ENCODE measurements at regions not wholly inside any gene's neighbourhood (a gene's known extent, or its start where the extent isn't known, plus 50 kb on each side); places are given as distances from the start of the nearest gene placed in this dataset.

- Histone ChIP-seq H3K4me3 (ENCODE audit: low read depth in 1 of 3, low read length in 3 of 3) (no peak overlapping the region), H3K9me3 (ENCODE audit: control insufficient read depth in 4 of 4, low read length in 3 of 4) (peaks cover 0 to 12% (median 9%) of the 10 kb centered on the region in 4 donors), H3K4me1 (ENCODE audit: control insufficient read depth in 4 of 4, insufficient read depth in 4 of 4, low read length in 3 of 4) (no peaks in the 10 kb centered on the region), H3K36me3 (ENCODE audit: control insufficient read depth in 4 of 4, insufficient read depth in 3 of 4, low read depth in 1 of 4, low read length in 3 of 4) (no peaks in the 10 kb centered on the region), H3K9ac (ENCODE audit: low read depth in 1 of 2, low read length in 2 of 2) (no peak overlapping the region), H3K27me3 (ENCODE audit: control insufficient read depth in 4 of 4, insufficient read depth in 4 of 4, low read length in 3 of 4) (no peaks in the 10 kb centered on the region), H3K27ac (ENCODE audit: low read depth in 1 of 2, low read length in 2 of 2) (no peak overlapping the region)
- TF ChIP-seq JUND (IDR thresholded peaks at IDR 0.05), result no peak
- no peak for TF ChIP-seq NR2F2 (IDR thresholded peaks at IDR 0.05)
- no peak for TF ChIP-seq GABPA (IDR thresholded peaks at IDR 0.05 in 1 of 2, conservative IDR thresholded peaks at IDR 0.05 in 1 of 2)
- TF ChIP-seq FOXA2 (IDR thresholded peaks at IDR 0.05), result no peak
- no peak for TF ChIP-seq TAF1 (conservative IDR thresholded peaks at IDR 0.05)
- no peak for TF ChIP-seq EGR1 (IDR thresholded peaks at IDR 0.05; ENCODE audit: low read depth in 2 of 2)
- TF ChIP-seq, protein P1, sequence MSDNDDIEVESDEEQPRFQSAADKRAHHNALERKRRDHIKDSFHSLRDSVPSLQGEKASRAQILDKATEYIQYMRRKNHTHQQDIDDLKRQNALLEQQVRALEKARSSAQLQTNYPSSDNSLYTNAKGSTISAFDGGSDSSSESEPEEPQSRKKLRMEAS (IDR thresholded peaks at IDR 0.05), result no peak
- no peak for TF ChIP-seq ATF3 (IDR thresholded peaks at IDR 0.05)
- TF ChIP-seq HNF4G (IDR thresholded peaks at IDR 0.05), result no peak
- TF ChIP-seq YY1 (IDR thresholded peaks at IDR 0.05), result no peak
- no peak for TF ChIP-seq ZBTB33 (IDR thresholded peaks at IDR 0.05)
- TF ChIP-seq CTCF (IDR thresholded peaks at IDR 0.05; ENCODE audit: low read depth, low read length, missing input control), result no peak
- WGBS, result 71% methylated on average over 1 of the region's 1 CpG
- no peak for DNase-seq (ENCODE audit: low spot score)
Observed at GRCh38 chr1:103958699-103959098, 209.0 kb downstream of the AMY1C start.

- H3K9ac ChIP-seq (ENCODE audit: low read depth in 1 of 2, low read length in 2 of 2), result no peak overlapping the region
- H3K36me3 ChIP-seq (ENCODE audit: control insufficient read depth in 4 of 4, insufficient read depth in 3 of 4, low read depth in 1 of 4, low read length in 3 of 4), result no peaks in the 10 kb centered on the region
- no peak for DNase-seq (ENCODE audit: low spot score)
- no peaks in the 10 kb centered on the region for H3K4me1 ChIP-seq (ENCODE audit: control insufficient read depth in 4 of 4, insufficient read depth in 4 of 4, low read length in 3 of 4)
- peaks cover 0 to 12% (median 9%) of the 10 kb centered on the region in 4 donors for H3K9me3 ChIP-seq (ENCODE audit: control insufficient read depth in 4 of 4, low read length in 3 of 4)
- H3K27ac ChIP-seq (ENCODE audit: low read depth in 1 of 2, low read length in 2 of 2), result no peak overlapping the region
- 62% methylated on average over 4 of the region's 4 CpGs for WGBS
- H3K27me3 ChIP-seq (ENCODE audit: control insufficient read depth in 4 of 4, insufficient read depth in 4 of 4, low read length in 3 of 4), result no peaks in the 10 kb centered on the region
- TF ChIP-seq FOXA2 (IDR thresholded peaks at IDR 0.05) (no peak), EGR1 (IDR thresholded peaks at IDR 0.05; ENCODE audit: low read depth in 2 of 2) (no peak), RAD21 (IDR thresholded peaks at IDR 0.05) (no peak), JUND (IDR thresholded peaks at IDR 0.05) (no peak), GABPA (IDR thresholded peaks at IDR 0.05 in 1 of 2, conservative IDR thresholded peaks at IDR 0.05 in 1 of 2) (no peak), HNF4A (conservative IDR thresholded peaks at IDR 0.05) (no peak), CTCF (IDR thresholded peaks at IDR 0.05; ENCODE audit: low read depth, low read length, missing input control) (no peak), SP1 (IDR thresholded peaks at IDR 0.05) (no peak), TAF1 (conservative IDR thresholded peaks at IDR 0.05) (no peak), NR2F2 (IDR thresholded peaks at IDR 0.05) (no peak), RXRA (IDR thresholded peaks at IDR 0.05) (no peak), ATF3 (IDR thresholded peaks at IDR 0.05) (no peak)
- TF ChIP-seq, protein P2, sequence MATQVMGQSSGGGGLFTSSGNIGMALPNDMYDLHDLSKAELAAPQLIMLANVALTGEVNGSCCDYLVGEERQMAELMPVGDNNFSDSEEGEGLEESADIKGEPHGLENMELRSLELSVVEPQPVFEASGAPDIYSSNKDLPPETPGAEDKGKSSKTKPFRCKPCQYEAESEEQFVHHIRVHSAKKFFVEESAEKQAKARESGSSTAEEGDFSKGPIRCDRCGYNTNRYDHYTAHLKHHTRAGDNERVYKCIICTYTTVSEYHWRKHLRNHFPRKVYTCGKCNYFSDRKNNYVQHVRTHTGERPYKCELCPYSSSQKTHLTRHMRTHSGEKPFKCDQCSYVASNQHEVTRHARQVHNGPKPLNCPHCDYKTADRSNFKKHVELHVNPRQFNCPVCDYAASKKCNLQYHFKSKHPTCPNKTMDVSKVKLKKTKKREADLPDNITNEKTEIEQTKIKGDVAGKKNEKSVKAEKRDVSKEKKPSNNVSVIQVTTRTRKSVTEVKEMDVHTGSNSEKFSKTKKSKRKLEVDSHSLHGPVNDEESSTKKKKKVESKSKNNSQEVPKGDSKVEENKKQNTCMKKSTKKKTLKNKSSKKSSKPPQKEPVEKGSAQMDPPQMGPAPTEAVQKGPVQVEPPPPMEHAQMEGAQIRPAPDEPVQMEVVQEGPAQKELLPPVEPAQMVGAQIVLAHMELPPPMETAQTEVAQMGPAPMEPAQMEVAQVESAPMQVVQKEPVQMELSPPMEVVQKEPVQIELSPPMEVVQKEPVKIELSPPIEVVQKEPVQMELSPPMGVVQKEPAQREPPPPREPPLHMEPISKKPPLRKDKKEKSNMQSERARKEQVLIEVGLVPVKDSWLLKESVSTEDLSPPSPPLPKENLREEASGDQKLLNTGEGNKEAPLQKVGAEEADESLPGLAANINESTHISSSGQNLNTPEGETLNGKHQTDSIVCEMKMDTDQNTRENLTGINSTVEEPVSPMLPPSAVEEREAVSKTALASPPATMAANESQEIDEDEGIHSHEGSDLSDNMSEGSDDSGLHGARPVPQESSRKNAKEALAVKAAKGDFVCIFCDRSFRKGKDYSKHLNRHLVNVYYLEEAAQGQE (IDR thresholded peaks at IDR 0.05), result no peak
- H3K4me3 ChIP-seq (ENCODE audit: low read depth in 1 of 3, low read length in 3 of 3), result no peak overlapping the region
Observed at GRCh38 chr1:103959565-103959964, 209.9 kb downstream of the AMY1C start.

Data from liver (tissue), 8 donors.